ENCODE measurements at regions not wholly inside any gene's neighbourhood (a gene's known extent, or its start where the extent isn't known, plus 50 kb on each side); places are given as distances from the start of the nearest gene placed in this dataset.

DNA sequence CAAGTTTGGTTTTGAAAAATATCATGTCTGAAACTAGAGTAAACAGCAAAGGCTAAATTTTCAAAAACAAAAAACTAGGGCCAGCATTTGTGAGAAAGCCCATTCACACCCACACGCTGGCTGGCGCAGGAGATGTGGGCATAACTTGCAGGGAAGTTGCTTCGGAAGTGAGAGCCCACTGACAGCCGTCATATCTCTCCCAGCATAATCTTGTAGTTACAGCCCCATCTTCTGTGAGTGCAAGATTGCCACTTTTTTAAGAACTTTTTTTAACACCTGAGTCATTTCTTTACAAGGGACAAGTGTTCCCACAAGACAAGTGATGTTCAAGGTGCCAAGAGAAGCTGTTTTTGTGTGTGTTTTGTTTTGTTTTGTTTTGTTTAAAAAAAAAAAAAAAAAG, 212.5 kb upstream of the CNR1 start:
- no peak overlapping the region for H3K56ac ChIP-seq (ENCODE audit: insufficient read length, low read depth, low read length)
- H4K20me1 ChIP-seq (ENCODE audit: control insufficient read depth, insufficient read depth, insufficient read length) = no peaks in the 10 kb centered on the region
- H3K4me1 Mint-ChIP-seq = peaks cover 43 to 53% of the 10 kb centered on the region in 2 experiments
- H4K5ac ChIP-seq (ENCODE audit: insufficient read length, low read depth, low read length) = no peak overlapping the region
- no peaks in the 10 kb centered on the region for H3K79me1 ChIP-seq (ENCODE audit: insufficient read depth, low read depth, low read length, poor library complexity, severe bottlenecking)
- no peak overlapping the region for H4K91ac ChIP-seq (ENCODE audit: insufficient read length, low read depth, low read length)
- DNase-seq = no peak
- H3T11ph ChIP-seq (ENCODE audit: low read length) = no peak overlapping the region
- H4K8ac ChIP-seq (replicated peaks; ENCODE audit: insufficient read length, low read depth, low read length) = no peak overlapping the region
- H3K9me3 Mint-ChIP-seq = no peaks in the 10 kb centered on the region; a peak in 1 of 5 replicates
- no peak overlapping the region for H2AFZ ChIP-seq (ENCODE audit: low read length)
- no peak overlapping the region for H2BK12ac ChIP-seq (ENCODE audit: insufficient read length, low read depth, low read length)
- no peak overlapping the region for H2BK20ac ChIP-seq (ENCODE audit: low read depth, low read length, poor library complexity, severe bottlenecking)
- H3K9ac ChIP-seq (ENCODE audit: extremely low read depth, insufficient read length, low read length) = no peak overlapping the region
- no peaks in the 10 kb centered on the region for H3K79me2 ChIP-seq (ENCODE audit: insufficient read depth, low read length)
- no peaks in the 10 kb centered on the region for H3K4me1 ChIP-seq (ENCODE audit: insufficient read depth, low read length)
- H2BK5ac ChIP-seq (ENCODE audit: insufficient read length, low read length) = no peak overlapping the region
- no peaks in the 10 kb centered on the region for H3K27me3 ChIP-seq (ENCODE audit: insufficient read depth, low read length)
- H3K4me2 ChIP-seq (ENCODE audit: insufficient read depth, insufficient read length, low read length) = no peak overlapping the region
- no peak overlapping the region for H3K4ac ChIP-seq (ENCODE audit: low read depth, low read length)
- no peaks in the 10 kb centered on the region for H3K36me3 Mint-ChIP-seq (ENCODE audit: insufficient read depth in 1 of 3, low read depth in 3 of 3)
- no peak overlapping the region for H2BK15ac ChIP-seq (ENCODE audit: low read depth, low read length)
- WGBS (ENCODE audit: extremely low coverage, insufficient read length, low lambda C conversion rate) = no CpG with 5 or more reads among the region's 4 CpGs
- H3K27me3 Mint-ChIP-seq (ENCODE audit: low read depth) = no peaks in the 10 kb centered on the region
- TF ChIP-seq, protein P1, sequence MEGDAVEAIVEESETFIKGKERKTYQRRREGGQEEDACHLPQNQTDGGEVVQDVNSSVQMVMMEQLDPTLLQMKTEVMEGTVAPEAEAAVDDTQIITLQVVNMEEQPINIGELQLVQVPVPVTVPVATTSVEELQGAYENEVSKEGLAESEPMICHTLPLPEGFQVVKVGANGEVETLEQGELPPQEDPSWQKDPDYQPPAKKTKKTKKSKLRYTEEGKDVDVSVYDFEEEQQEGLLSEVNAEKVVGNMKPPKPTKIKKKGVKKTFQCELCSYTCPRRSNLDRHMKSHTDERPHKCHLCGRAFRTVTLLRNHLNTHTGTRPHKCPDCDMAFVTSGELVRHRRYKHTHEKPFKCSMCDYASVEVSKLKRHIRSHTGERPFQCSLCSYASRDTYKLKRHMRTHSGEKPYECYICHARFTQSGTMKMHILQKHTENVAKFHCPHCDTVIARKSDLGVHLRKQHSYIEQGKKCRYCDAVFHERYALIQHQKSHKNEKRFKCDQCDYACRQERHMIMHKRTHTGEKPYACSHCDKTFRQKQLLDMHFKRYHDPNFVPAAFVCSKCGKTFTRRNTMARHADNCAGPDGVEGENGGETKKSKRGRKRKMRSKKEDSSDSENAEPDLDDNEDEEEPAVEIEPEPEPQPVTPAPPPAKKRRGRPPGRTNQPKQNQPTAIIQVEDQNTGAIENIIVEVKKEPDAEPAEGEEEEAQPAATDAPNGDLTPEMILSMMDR (conservative IDR thresholded peaks at IDR 0.05) = no peak
- no peak overlapping the region for H3K4me3 Mint-ChIP-seq
- H2BK120ac ChIP-seq (ENCODE audit: low read depth, low read length, poor library complexity, severe bottlenecking) = no peak overlapping the region
- H2AK5ac ChIP-seq (ENCODE audit: insufficient read length, low read length) = no peak overlapping the region
- H3K27ac ChIP-seq (ENCODE audit: insufficient read length, low read depth, low read length) = no peak overlapping the region
- no peak overlapping the region for H3K18ac ChIP-seq (ENCODE audit: insufficient read length, low read depth, low read length)
- no peak overlapping the region for H3K23ac ChIP-seq (ENCODE audit: insufficient read length, low read depth, low read length)
- 0 out of 7 replicates have a peak overlapping the region, but pooled peaks of 1 of the 3 experiments have one; percentile 37 for H3K27ac Mint-ChIP-seq
- H3K9me3 ChIP-seq (ENCODE audit: control insufficient read depth, low read depth, low read length) = no peaks in the 10 kb centered on the region
- no peak overlapping the region for H3K14ac ChIP-seq (ENCODE audit: insufficient read depth, low read length)
- H3K23me2 ChIP-seq (ENCODE audit: insufficient read length, low read depth, low read length, poor library complexity, severe bottlenecking) = no peaks in the 10 kb centered on the region

All from H9 (cell line).